WERI-Rb-1 (cell line): ENCODE measurements at regions not wholly inside any gene's neighbourhood (a gene's known extent, or its start where the extent isn't known, plus 50 kb on each side); places are given as distances from the start of the nearest gene placed in this dataset.

ENCODE experiments used
- DNase-seq: peaks from one replicate; pipeline ENCODE4 v3.0.0-alpha.2; 2020
- H3K27ac ChIP-seq: fragments of 250-450 bp; sonication (Bioruptor Pico); 2 replicates; pipeline ENCODE4 v1.5.1; 2020; ENCODE audit warnings: mild to moderate bottlenecking, moderate library complexity
- H3K27me3 ChIP-seq: fragments of 250-450 bp; sonication (Bioruptor Pico); 2 replicates; pipeline ENCODE4 v1.5.1; 2021; ENCODE audit warnings: mild to moderate bottlenecking, low read depth, moderate library complexity; ENCODE audit not compliant: insufficient read depth, severe bottlenecking
- H3K36me3 ChIP-seq: fragments of 250-450 bp; sonication (Bioruptor Pico); 2 replicates; pipeline ENCODE4 v1.5.1; 2020; ENCODE audit warnings: mild to moderate bottlenecking, moderate library complexity
- H3K4me3 ChIP-seq: 2 replicates; pipeline ENCODE4 v1.5.1; 2011; ENCODE audit warnings: low read depth, mild to moderate bottlenecking, control low read depth, low read length
- H3K9me3 ChIP-seq: fragments of 250-450 bp; sonication (Bioruptor Pico); 2 replicates; pipeline ENCODE4 v1.5.1; 2021; ENCODE audit warnings: mild to moderate bottlenecking, moderate library complexity; ENCODE audit not compliant: severe bottlenecking
- CTCF ChIP-seq: IDR thresholded peaks from 2 replicates; pipeline ENCODE4 v1.5.1; 2011; ENCODE audit warnings: low read depth, mild to moderate bottlenecking, control low read depth, inconsistent platforms, low read length

- H3K9me3 ChIP-seq, result no peaks in the 10 kb centered on the region
- no peak for DNase-seq
- H3K27me3 ChIP-seq, result no peaks in the 10 kb centered on the region
- no peaks in the 10 kb centered on the region for H3K36me3 ChIP-seq
- no peak overlapping the region for H3K27ac ChIP-seq
- no peak overlapping the region for H3K4me3 ChIP-seq
- TF ChIP-seq CTCF, result no peak
These were observed 879.0 kb downstream of the SLC4A3 start for GRCh38 chr2:220506466-220506865.

GRCh38 chr2:220509096-220509757 lies 881.8 kb downstream of the SLC4A3 start:
- no peak for TF ChIP-seq CTCF
- Histone ChIP-seq H3K27me3 (no peaks in the 10 kb centered on the region), H3K9me3 (no peaks in the 10 kb centered on the region), H3K4me3 (peak overlapping the region; percentile 21; the same call in 1 of the 2 replicates), H3K36me3 (no peaks in the 10 kb centered on the region), H3K27ac (peak overlapping the region; percentile 69)
- DNase-seq, result peak; percentile 49

- H3K27ac ChIP-seq, result peak overlapping the region; percentile 69
- H3K4me3 ChIP-seq, result peak overlapping the region; percentile 21
- DNase-seq, result peak; percentile 64
- no peaks in the 10 kb centered on the region for H3K36me3 ChIP-seq
- no peak for TF ChIP-seq CTCF
- H3K9me3 ChIP-seq, result no peaks in the 10 kb centered on the region
- H3K27me3 ChIP-seq, result no peaks in the 10 kb centered on the region
These were observed 882.5 kb downstream of the SLC4A3 start for GRCh38 chr2:220509966-220510365.

- H3K36me3 ChIP-seq, result no peaks in the 10 kb centered on the region
- H3K4me3 ChIP-seq, result no peak overlapping the region; the same call in 1 of the 2 replicates
- no peaks in the 10 kb centered on the region for H3K9me3 ChIP-seq
- H3K27ac ChIP-seq, result peak overlapping the region; percentile 69
- no peak for DNase-seq
- TF ChIP-seq CTCF, result no peak
- H3K27me3 ChIP-seq, result no peaks in the 10 kb centered on the region
These were observed 883.2 kb downstream of the SLC4A3 start for GRCh38 chr2:220510668-220511067.

GRCh38 chr2:220512419-220512818 lies 885.0 kb downstream of the SLC4A3 start:
- DNase-seq, result no peak
- H3K4me3 ChIP-seq, result no peak overlapping the region
- no peak overlapping the region for H3K27ac ChIP-seq
- H3K9me3 ChIP-seq, result no peaks in the 10 kb centered on the region
- H3K36me3 ChIP-seq, result no peaks in the 10 kb centered on the region
- no peak for TF ChIP-seq CTCF
- H3K27me3 ChIP-seq, result no peaks in the 10 kb centered on the region
